H1 (cell line): ENCODE measurements at regions not wholly inside any gene's neighbourhood (a gene's known extent, or its start where the extent isn't known, plus 50 kb on each side); places are given as distances from the start of the nearest gene placed in this dataset.

ENCODE experiments used
- CTCF ChIA-PET: fragments of 300-600 bp; sonication (Branson Sonifier 250); formaldehyde crosslinking; loops from one replicate; lab custom pipeline; 2021; ENCODE audit not compliant: partially characterized antibody; lab: Charles Lee
- POLR2A ChIA-PET: fragments of 300-600 bp; sonication (Branson Sonifier 250); formaldehyde crosslinking; loops from one replicate; lab custom pipeline; 2021; ENCODE audit warnings: inconsistent platforms; ENCODE audit not compliant: partially characterized antibody; lab: Charles Lee
- DNase-seq, 2 experiments: peaks; one replicate each; pipeline versions ENCODE4 v3.0.0 to v3.0.0-alpha.2; 2010 to 2022; ENCODE audit warnings: low spot score in 2 of 2, low read depth in 1 of 2, mixed read lengths in 1 of 2
- FAIRE-seq: peaks from 2 replicates; lab custom pipeline; 2011; peaks lifted over from hg19 to GRCh38; lab: Jason Lieb, UNC
- H2AFZ ChIP-seq: 2 replicates; pipeline ENCODE4 v1.8.1; 2012; ENCODE audit warnings: low read length, inconsistent platforms
- H2AK5ac ChIP-seq: 2 replicates; pipeline ENCODE4 v1.6.1; 2013; ENCODE audit warnings: low read depth, low read length
- H2BK120ac ChIP-seq: replicated peaks from 2 replicates; pipeline ENCODE3; 2013; ENCODE audit warnings: low read depth, low read length, inconsistent platforms
- H2BK12ac ChIP-seq: 2 replicates; pipeline ENCODE4 v1.6.1; 2013; ENCODE audit warnings: low read depth, low read length
- H2BK15ac ChIP-seq: 2 replicates; pipeline ENCODE4 v1.6.1; 2013; ENCODE audit warnings: low read length
- H2BK20ac ChIP-seq: 2 replicates; pipeline ENCODE4 v1.6.1; 2013; ENCODE audit warnings: low read length
- H2BK5ac ChIP-seq: 2 replicates; pipeline ENCODE4 v1.6.1; 2013; ENCODE audit warnings: low read depth, low read length
- H3K14ac ChIP-seq: 2 replicates; pipeline ENCODE4 v1.6.1; 2013; ENCODE audit warnings: inconsistent platforms; ENCODE audit not compliant: insufficient read length
- H3K18ac ChIP-seq: 2 replicates; pipeline ENCODE4 v1.6.1; 2013; ENCODE audit warnings: low read length; ENCODE audit errors: extremely low read depth
- H3K23ac ChIP-seq: 2 replicates; pipeline ENCODE4 v1.6.1; 2013; ENCODE audit warnings: inconsistent platforms; ENCODE audit not compliant: insufficient read length
- H3K23me2 ChIP-seq: 2 replicates; pipeline ENCODE4 v1.6.1; 2013; ENCODE audit warnings: low read depth, low read length
- H3K27ac ChIP-seq: 2 replicates; pipeline ENCODE4 v1.6.1; 2011; ENCODE audit warnings: low read depth, low read length, inconsistent platforms
- H3K27me3 ChIP-seq, 4 experiments: replicated peaks in 1 of 4; 1 replicate in 1 of 4; 2 replicates in 3 of 4; pipeline versions ENCODE4 v1.6.1 to v1.8.1; 2011 to 2013; ENCODE audit warnings: low read length in 3 of 4, mild to moderate bottlenecking in 3 of 4, inconsistent platforms in 2 of 4, mixed read lengths in 2 of 4, moderate library complexity in 1 of 4; ENCODE audit not compliant: control insufficient read depth in 3 of 4, insufficient read depth in 3 of 4; ENCODE audit errors: extremely low read depth in 1 of 4
- H3K36me3 ChIP-seq, 4 experiments: 2 replicates each; pipeline versions ENCODE4 v1.6.1 to v1.8.1; 2011 to 2013; ENCODE audit warnings: mild to moderate bottlenecking in 4 of 4, low read length in 3 of 4, moderate library complexity in 2 of 4, control low read depth in 1 of 4, inconsistent platforms in 1 of 4; ENCODE audit not compliant: insufficient read depth in 4 of 4, control insufficient read depth in 2 of 4
- H3K4ac ChIP-seq: replicated peaks from 2 replicates; pipeline ENCODE3; 2013; ENCODE audit warnings: low read length, low read depth, mixed read lengths, inconsistent platforms; ENCODE audit not compliant: insufficient read length
- H3K4me1 ChIP-seq, 4 experiments: replicated peaks in 1 of 4; 1 replicate in 1 of 4; 2 replicates in 3 of 4; pipeline versions ENCODE4 v1.6.1 to v1.8.1; 2011 to 2013; ENCODE audit warnings: low read length in 3 of 4, inconsistent platforms in 2 of 4, mixed read lengths in 1 of 4; ENCODE audit not compliant: insufficient read depth in 4 of 4, control insufficient read depth in 3 of 4
- H3K4me2 ChIP-seq, 2 experiments: 2 replicates each; pipeline versions ENCODE4 v1.6.1 to v1.8.1; 2011 to 2013; ENCODE audit warnings: low read depth in 2 of 2, low read length in 2 of 2, control low read depth in 1 of 2, inconsistent platforms in 1 of 2, mild to moderate bottlenecking in 1 of 2; ENCODE audit not compliant: insufficient read depth in 1 of 2
- H3K4me3 ChIP-seq, 4 experiments: fragments of 200-600, 300-600 bp in 1 of 4; sonication (generic), shearing (Covaris generic), sonication (Bioruptor Twin) in 1 of 4; 2 replicates each; pipeline versions ENCODE4 v1.5.1 to v1.8.1; 2011 to 2016; ENCODE audit warnings: low read length in 4 of 4, low read depth in 3 of 4, control low read depth in 2 of 4, inconsistent platforms in 2 of 4, mild to moderate bottlenecking in 2 of 4, mixed read lengths in 1 of 4, moderate library complexity in 1 of 4; ENCODE audit not compliant: insufficient read depth in 2 of 4; ENCODE audit errors: extremely low read depth in 1 of 4
- H3K56ac ChIP-seq: replicated peaks from 2 replicates; pipeline ENCODE3; 2013; ENCODE audit warnings: low read depth, mild to moderate bottlenecking, mixed read lengths, low read length, inconsistent platforms; ENCODE audit not compliant: insufficient read length
- H3K79me1 ChIP-seq: 2 replicates; pipeline ENCODE4 v1.6.1; 2013; ENCODE audit warnings: low read depth, low read length, control low read depth
- H3K79me2 ChIP-seq, 2 experiments: 2 replicates each; pipeline versions ENCODE4 v1.6.1 to v1.8.1; 2012 to 2013; ENCODE audit warnings: low read length in 2 of 2, mild to moderate bottlenecking in 2 of 2, inconsistent platforms in 1 of 2; ENCODE audit not compliant: insufficient read depth in 2 of 2, control insufficient read depth in 1 of 2
- H3K9ac ChIP-seq, 4 experiments: replicated peaks in 1 of 4; 1 replicate in 1 of 4; 2 replicates in 3 of 4; pipeline versions ENCODE4 v1.6.1 to v1.8.1; 2011 to 2013; ENCODE audit warnings: low read depth in 3 of 4, low read length in 3 of 4, control low read depth in 2 of 4, mild to moderate bottlenecking in 2 of 4, moderate library complexity in 2 of 4, inconsistent platforms in 1 of 4; ENCODE audit errors: extremely low read depth in 1 of 4
- H3K9me3 ChIP-seq, 2 experiments: 2 replicates each; pipeline versions ENCODE4 v1.6.1 to v1.8.1; 2012 to 2013; ENCODE audit warnings: mild to moderate bottlenecking in 2 of 2, moderate library complexity in 2 of 2, control low read depth in 1 of 2, inconsistent platforms in 1 of 2, low read depth in 1 of 2, low read length in 1 of 2, mixed read lengths in 1 of 2; ENCODE audit not compliant: insufficient read depth in 2 of 2
- H4K20me1 ChIP-seq, 2 experiments: replicated peaks in 1 of 2; 2 replicates each; pipeline versions ENCODE3 to v1.8.1; 2011 to 2013; ENCODE audit warnings: inconsistent platforms in 2 of 2, low read length in 2 of 2, mild to moderate bottlenecking in 1 of 2; ENCODE audit not compliant: insufficient read depth in 2 of 2, control insufficient read depth in 1 of 2
- H4K5ac ChIP-seq: 2 replicates; pipeline ENCODE4 v1.6.1; 2013; ENCODE audit warnings: low read length, low read depth, mixed read lengths, inconsistent platforms; ENCODE audit not compliant: insufficient read length
- H4K8ac ChIP-seq: 2 replicates; pipeline ENCODE4 v1.8.0; 2013; ENCODE audit warnings: mild to moderate bottlenecking, moderate library complexity, low read length, inconsistent platforms; ENCODE audit not compliant: insufficient read depth; ENCODE audit errors: extremely low read depth
- H4K91ac ChIP-seq: replicated peaks from 2 replicates; pipeline ENCODE3; 2013; ENCODE audit warnings: low read length, mixed read lengths, inconsistent platforms; ENCODE audit not compliant: insufficient read length
- CEBPB ChIP-seq: IDR thresholded peaks from 2 replicates; pipeline ENCODE4 v1.6.1; 2012; ENCODE audit warnings: low read depth, low read length
- CTBP2 ChIP-seq: IDR thresholded peaks from 2 replicates; pipeline ENCODE4 v1.7.0; 2011; ENCODE audit warnings: borderline replicate concordance, mild to moderate bottlenecking, moderate library complexity, mixed read lengths, low read length; ENCODE audit not compliant: insufficient read depth, insufficient read length
- CTCF ChIP-seq, 3 experiments: IDR thresholded peaks; 1 replicate in 2 of 3; 2 replicates in 1 of 3; pipeline versions ENCODE4 v1.5.1 to v1.6.1; 2011; ENCODE audit warnings: low read length in 3 of 3, mild to moderate bottlenecking in 3 of 3, inconsistent platforms in 2 of 3, low read depth in 1 of 3, moderate library complexity in 1 of 3; ENCODE audit not compliant: insufficient read depth in 1 of 3; ENCODE audit errors: control extremely low read depth in 1 of 3
- EP300 ChIP-seq, 2 experiments: IDR thresholded peaks; 1 replicate in 1 of 2; 2 replicates in 1 of 2; pipeline ENCODE4 v1.6.1; 2011 to 2012; ENCODE audit warnings: low read depth in 2 of 2, low read length in 2 of 2, mild to moderate bottlenecking in 2 of 2, borderline replicate concordance in 1 of 2, inconsistent platforms in 1 of 2, moderate library complexity in 1 of 2
- FOSL1 ChIP-seq: IDR thresholded peaks from 2 replicates; pipeline ENCODE4 v1.6.1; 2011; ENCODE audit warnings: mild to moderate bottlenecking, low read depth, low read length, moderate library complexity; ENCODE audit not compliant: insufficient read depth
- MAFK ChIP-seq: IDR thresholded peaks from 2 replicates; pipeline ENCODE4 v1.6.1; 2012; ENCODE audit warnings: low read depth, mild to moderate bottlenecking, improper control_type of control experiment, low read length
- PHF8 ChIP-seq: fragments of 200-600 bp; sonication (generic); conservative IDR thresholded peaks from 2 replicates; pipeline ENCODE4 v1.7.1; 2012; ENCODE audit warnings: low read depth, mild to moderate bottlenecking, inconsistent platforms, low read length, moderate library complexity
- RAD21 ChIP-seq, 2 experiments: IDR thresholded peaks in 1 of 2; conservative IDR thresholded peaks in 1 of 2; 2 replicates each; pipeline ENCODE4 v1.6.1; 2011; ENCODE audit warnings: low read depth in 2 of 2, low read length in 2 of 2, improper control_type of control experiment in 1 of 2, inconsistent platforms in 1 of 2, mild to moderate bottlenecking in 1 of 2, moderate library complexity in 1 of 2
- SIX5 ChIP-seq: IDR thresholded peaks from 2 replicates; pipeline ENCODE4 v1.6.1; 2011; ENCODE audit warnings: mild to moderate bottlenecking, low read depth, low read length
- SP1 ChIP-seq: IDR thresholded peaks from 2 replicates; pipeline ENCODE4 v1.6.1; 2011; ENCODE audit warnings: low read depth, low read length
- TAF7 ChIP-seq: optimal IDR thresholded peaks from 2 replicates; pipeline ENCODE3; 2011; ENCODE audit warnings: low read depth, mild to moderate bottlenecking, inconsistent platforms, low read length, moderate library complexity, borderline replicate concordance
- WGBS, 2 experiments: shearing (Covaris generic) in 1 of 2; methylation state at CpG; one replicate each; pipeline versions ENCODE4 v1.1.6 to v1.1.7; 2013 to 2015; ENCODE audit warnings: low lambda C conversion rate in 2 of 2, mixed read lengths in 2 of 2, inconsistent platforms in 1 of 2, low coverage in 1 of 2, missing lambda C conversion rate in 1 of 2; ENCODE audit not compliant: insufficient replicate concordance in 2 of 2, insufficient coverage in 1 of 2, insufficient read length in 1 of 2; ENCODE audit errors: extremely low coverage in 1 of 2, missing lambda C conversion rate in 1 of 2; 5-methylcytosine and 5-hydroxymethylcytosine counted together

- no peak overlapping the region for H2AK5ac ChIP-seq
- H3K14ac ChIP-seq, result no peak overlapping the region
- H4K20me1 ChIP-seq, result no peaks in the 10 kb centered on the region
- no peak overlapping the region for H4K91ac ChIP-seq
- H3K4me3 ChIP-seq, result no peak overlapping the region
- no peak overlapping the region for H3K27ac ChIP-seq
- H2BK120ac ChIP-seq, result no peak overlapping the region
- no peaks in the 10 kb centered on the region for H3K36me3 ChIP-seq
- no peak overlapping the region for H4K5ac ChIP-seq
- H3K23ac ChIP-seq, result no peak overlapping the region
- no peak overlapping the region for H3K18ac ChIP-seq
- peaks cover 0 to 7% (median 4%) of the 10 kb centered on the region in 4 experiments; a peak in 3 of 7 replicates for H3K4me1 ChIP-seq
- ChIA-PET POLR2A (no interaction called here), CTCF (interaction anchor here (1.8 kb wide), 1 partner anchor 116 kb away, joined by 5 read pairs; no protein-coding TSS in a partner anchor)
- H3K79me1 ChIP-seq, result no peaks in the 10 kb centered on the region
- no peak overlapping the region for H2BK12ac ChIP-seq
- no peaks in the 10 kb centered on the region for H3K79me2 ChIP-seq
- H3K9me3 ChIP-seq, result no peaks in the 10 kb centered on the region
- no peak overlapping the region for H2BK15ac ChIP-seq
- no peak overlapping the region for H4K8ac ChIP-seq
- no peak overlapping the region for H2AFZ ChIP-seq
- H3K4ac ChIP-seq, result no peak overlapping the region
- H3K4me2 ChIP-seq, result no peak overlapping the region
- H3K56ac ChIP-seq, result no peak overlapping the region
- no peak overlapping the region for H2BK5ac ChIP-seq
- WGBS, 2 experiments, result 84% methylated on average over 2 of the region's 2 CpGs; no CpG with 5 or more reads in 1 of the 2 experiments
- H2BK20ac ChIP-seq, result no peak overlapping the region
- H3K23me2 ChIP-seq, result no peaks in the 10 kb centered on the region
- no peak overlapping the region for H3K9ac ChIP-seq
- FAIRE-seq (no peak), DNase-seq (no peak)
- peaks cover 0 to 1% (median 0%) of the 10 kb centered on the region in 4 experiments; a peak in 1 of 7 replicates for H3K27me3 ChIP-seq
- TF ChIP-seq CTBP2 (no peak), RAD21 (IDR thresholded peaks at IDR 0.05 in 1 of 2, conservative IDR thresholded peaks at IDR 0.05 in 1 of 2; ENCODE audit: low read depth in 2 of 2, low read length in 2 of 2) (no peak), PHF8 (no peak), SIX5 (no peak), TAF7 (no peak), SP1 (no peak), FOSL1 (no peak), EP300 (IDR thresholded peaks at IDR 0.05; ENCODE audit: borderline replicate concordance in 1 of 2, low read depth in 2 of 2, low read length in 2 of 2) (no peak), CEBPB (no peak), CTCF (IDR thresholded peaks at IDR 0.05; ENCODE audit: control extremely low read depth in 1 of 3, insufficient read depth in 1 of 3, low read depth in 1 of 3, low read length in 3 of 3) (no peak), MAFK (no peak)
Measured at GRCh38 chr6:100237821-100238220, 226.9 kb downstream of the SIM1 start.
